Kidney (tissue), 13 donors: ENCODE measurements at regions not wholly inside any gene's neighbourhood (a gene's known extent, or its start where the extent isn't known, plus 50 kb on each side); places are given as distances from the start of the nearest gene placed in this dataset.

Source experiments
- DNase-seq, 5 donors: peaks; one replicate each; pipeline ENCODE4 v3.0.0-alpha.2; 2013 to 2020
- FAIRE-seq: peaks from 2 replicates; lab custom pipeline; 2012; peaks lifted over from hg19 to GRCh38; lab: Jason Lieb, UNC
- H3K27ac ChIP-seq, 2 donors: one replicate each; pipeline ENCODE4 v1.7.0; 2013; ENCODE audit warnings: low read depth in 2 of 2, low read length in 2 of 2, inconsistent platforms in 1 of 2
- H3K27me3 ChIP-seq: one replicate; pipeline ENCODE4 v1.7.1; 2013; ENCODE audit warnings: low read length, inconsistent platforms; ENCODE audit not compliant: control insufficient read depth, insufficient read depth
- H3K36me3 ChIP-seq, 3 donors: one replicate each; pipeline versions ENCODE4 v1.7.0 to v1.7.1; 2013; ENCODE audit warnings: low read length in 3 of 3, control low read depth in 1 of 3, inconsistent platforms in 1 of 3; ENCODE audit not compliant: insufficient read depth in 3 of 3, control insufficient read depth in 2 of 3
- H3K4me1 ChIP-seq, 3 donors: one replicate each; pipeline versions ENCODE4 v1.7.0 to v1.7.1; 2013; ENCODE audit warnings: low read length in 3 of 3, inconsistent platforms in 1 of 3, low read depth in 1 of 3; ENCODE audit not compliant: control insufficient read depth in 2 of 3, insufficient read depth in 2 of 3
- H3K4me3 ChIP-seq, 3 donors: one replicate each; pipeline versions ENCODE4 v1.7.0 to v1.8.1; 2013; ENCODE audit warnings: low read length in 3 of 3, control low read depth in 1 of 3, inconsistent platforms in 1 of 3
- H3K9ac ChIP-seq, 3 donors: one replicate each; pipeline versions ENCODE4 v1.7.0 to v1.7.1; 2013; ENCODE audit warnings: low read length in 3 of 3, control low read depth in 1 of 3, inconsistent platforms in 1 of 3
- H3K9me3 ChIP-seq, 3 donors: one replicate each; pipeline versions ENCODE4 v1.7.0 to v1.7.1; 2013; ENCODE audit warnings: low read length in 3 of 3, control low read depth in 1 of 3, inconsistent platforms in 1 of 3; ENCODE audit not compliant: control insufficient read depth in 2 of 3, insufficient read depth in 1 of 3
- intact Hi-C: fragments of 100-400 bp; cut with DNase I; formaldehyde crosslinking; loops from one replicate; pipeline ENCODE4 v1.11.1; 2022
- TF ChIP-seq, protein P1 (sequence below): IDR thresholded peaks from 3 replicates; pipeline ENCODE4 v1.5.1; 2012; ENCODE audit warnings: mild to moderate bottlenecking, moderate library complexity, borderline replicate concordance; ENCODE audit not compliant: insufficient read depth; ENCODE audit errors: extremely low read depth
- donor health status: control.
- donor health status: control.
- donor health status: control.
- donor health status: control.
- donor health status: control.
- donor health status: DM: yes; HTN: yes; CAD: no.
- donor health status: Normal renal cell carcinoma (clear cell type).

DNA sequence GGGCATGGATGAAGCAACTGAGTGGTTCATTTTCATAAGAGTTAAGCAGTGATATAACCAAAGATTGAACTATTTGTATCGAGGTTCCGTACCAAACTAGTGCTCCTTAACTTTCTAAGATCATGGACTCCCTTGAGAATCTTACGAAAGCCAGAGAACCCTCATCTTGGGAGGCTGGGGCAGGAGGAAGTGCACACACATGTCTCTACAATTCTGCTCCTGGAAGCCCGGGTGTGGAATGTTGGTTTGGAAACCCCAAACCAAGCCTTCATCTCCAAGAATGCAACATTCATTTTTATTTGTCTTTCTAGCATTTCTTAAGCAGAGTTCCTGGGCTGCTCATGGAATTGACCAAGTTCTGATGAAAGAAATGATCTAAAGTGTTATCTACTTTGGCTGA, 215.0 kb upstream of the PRNP start:
- FAIRE-seq (no peak), DNase-seq (no peak)
- TF ChIP-seq, protein P1, sequence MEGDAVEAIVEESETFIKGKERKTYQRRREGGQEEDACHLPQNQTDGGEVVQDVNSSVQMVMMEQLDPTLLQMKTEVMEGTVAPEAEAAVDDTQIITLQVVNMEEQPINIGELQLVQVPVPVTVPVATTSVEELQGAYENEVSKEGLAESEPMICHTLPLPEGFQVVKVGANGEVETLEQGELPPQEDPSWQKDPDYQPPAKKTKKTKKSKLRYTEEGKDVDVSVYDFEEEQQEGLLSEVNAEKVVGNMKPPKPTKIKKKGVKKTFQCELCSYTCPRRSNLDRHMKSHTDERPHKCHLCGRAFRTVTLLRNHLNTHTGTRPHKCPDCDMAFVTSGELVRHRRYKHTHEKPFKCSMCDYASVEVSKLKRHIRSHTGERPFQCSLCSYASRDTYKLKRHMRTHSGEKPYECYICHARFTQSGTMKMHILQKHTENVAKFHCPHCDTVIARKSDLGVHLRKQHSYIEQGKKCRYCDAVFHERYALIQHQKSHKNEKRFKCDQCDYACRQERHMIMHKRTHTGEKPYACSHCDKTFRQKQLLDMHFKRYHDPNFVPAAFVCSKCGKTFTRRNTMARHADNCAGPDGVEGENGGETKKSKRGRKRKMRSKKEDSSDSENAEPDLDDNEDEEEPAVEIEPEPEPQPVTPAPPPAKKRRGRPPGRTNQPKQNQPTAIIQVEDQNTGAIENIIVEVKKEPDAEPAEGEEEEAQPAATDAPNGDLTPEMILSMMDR, result no peak
- Histone ChIP-seq H3K36me3 (no peaks in the 10 kb centered on the region), H3K4me3 (no peak overlapping the region), H3K27me3 (no peaks in the 10 kb centered on the region), H3K27ac (no peak overlapping the region), H3K4me1 (no peaks in the 10 kb centered on the region), H3K9me3 (no peaks in the 10 kb centered on the region), H3K9ac (no peak overlapping the region)
- intact Hi-C loops, result no loop called here

DNA sequence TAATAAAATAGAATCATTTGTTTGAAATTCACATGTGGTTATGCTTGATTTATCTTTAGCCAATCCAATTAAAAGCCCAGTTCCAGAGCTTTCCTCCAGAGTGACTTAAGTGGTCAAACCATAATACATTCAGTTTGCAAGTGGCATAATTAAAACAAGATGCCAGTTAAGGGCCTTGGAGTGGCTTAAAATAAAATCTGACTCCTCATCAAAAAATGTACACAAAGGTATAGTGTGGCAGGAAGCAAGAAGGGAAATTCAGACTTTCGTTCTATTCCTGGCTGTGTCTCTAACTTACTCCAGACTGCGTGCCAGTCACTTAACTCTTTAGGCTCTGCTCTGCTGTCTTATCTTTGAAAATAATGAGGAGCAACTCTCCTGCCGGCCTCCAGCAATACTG, 215.9 kb upstream of the PRNP start:
- Histone ChIP-seq H3K4me1 (no peaks in the 10 kb centered on the region), H3K36me3 (no peaks in the 10 kb centered on the region), H3K27me3 (no peaks in the 10 kb centered on the region), H3K9ac (no peak overlapping the region), H3K9me3 (no peaks in the 10 kb centered on the region), H3K4me3 (no peak overlapping the region), H3K27ac (no peak overlapping the region)
- TF ChIP-seq, protein P1, result no peak
- DNase-seq, result no peak
- no peak for FAIRE-seq
- intact Hi-C loops, result no loop called here

DNA sequence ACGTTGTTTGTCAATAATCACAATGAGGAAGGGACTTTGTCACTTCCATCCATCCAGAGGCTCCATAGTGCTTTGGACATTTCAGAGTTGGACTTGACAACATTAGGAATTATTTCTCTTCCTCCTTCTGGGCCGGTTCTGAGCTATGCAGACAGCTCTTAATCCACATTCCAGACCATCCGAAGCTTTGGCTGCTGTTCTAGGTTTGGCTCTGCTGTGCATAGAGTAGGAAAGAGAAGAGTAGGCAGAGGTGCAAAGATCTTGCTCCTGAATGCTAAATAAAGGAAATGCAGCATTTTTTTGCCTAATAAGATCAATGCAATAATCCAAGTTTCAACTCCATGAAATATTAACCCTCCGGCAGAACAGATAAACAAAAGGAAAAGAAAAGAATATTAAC, 216.3 kb upstream of the PRNP start:
- intact Hi-C loops, result no loop called here
- Histone ChIP-seq H3K27ac (no peak overlapping the region), H3K27me3 (no peaks in the 10 kb centered on the region), H3K36me3 (no peaks in the 10 kb centered on the region), H3K9me3 (no peaks in the 10 kb centered on the region), H3K4me1 (no peaks in the 10 kb centered on the region), H3K9ac (no peak overlapping the region), H3K4me3 (no peak overlapping the region)
- FAIRE-seq (no peak), DNase-seq (no peak)
- TF ChIP-seq, protein P1, result no peak

DNA sequence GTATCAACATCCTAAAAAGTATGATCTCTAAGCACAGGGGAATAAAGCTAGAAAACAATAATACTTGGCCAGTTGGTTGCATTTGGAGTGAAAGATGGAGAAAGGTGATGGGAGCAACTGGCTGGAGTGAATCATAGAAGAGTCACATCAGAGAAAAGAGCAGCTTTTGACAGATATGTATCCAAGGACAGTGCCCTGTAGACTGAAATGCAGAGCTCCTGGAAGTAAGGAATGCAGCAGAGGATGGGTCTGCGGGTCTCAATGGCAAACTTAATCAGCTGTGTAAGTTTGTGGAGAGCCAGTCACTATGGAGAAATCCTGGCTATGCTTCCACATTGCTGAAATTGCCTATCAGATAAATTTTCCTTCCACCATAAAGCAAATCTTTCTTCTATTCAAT, 218.1 kb upstream of the PRNP start:
- no peak for DNase-seq
- Histone ChIP-seq H3K9ac (no peak overlapping the region), H3K27me3 (no peaks in the 10 kb centered on the region), H3K27ac (no peak overlapping the region), H3K4me3 (no peak overlapping the region), H3K36me3 (no peaks in the 10 kb centered on the region), H3K4me1 (no peaks in the 10 kb centered on the region), H3K9me3 (no peaks in the 10 kb centered on the region)
- TF ChIP-seq, protein P1, result no peak
- no peak for FAIRE-seq
- intact Hi-C loops, result no loop called here
